HEK293T (cell line): ENCODE measurements at regions not wholly inside any gene's neighbourhood (a gene's known extent, or its start where the extent isn't known, plus 50 kb on each side); places are given as distances from the start of the nearest gene placed in this dataset.

Experiments used
- BHLHE40 ChIP-seq: fragments of 450-650 bp; IDR thresholded peaks from 2 replicates; pipeline ENCODE4 v1.6.1; 2016; ENCODE audit warnings: mild to moderate bottlenecking, moderate library complexity, borderline replicate concordance
- CTBP1 ChIP-seq: fragments of 450-650 bp; IDR thresholded peaks from 2 replicates; pipeline ENCODE4 v1.6.1; 2016; ENCODE audit warnings: borderline replicate concordance
- ELF4 ChIP-seq: fragments of 450-650 bp; IDR thresholded peaks from 2 replicates; pipeline ENCODE4 v1.6.1; 2017; ENCODE audit warnings: antibody characterized with exemption
- HDGF ChIP-seq: fragments of 450-650 bp; IDR thresholded peaks from 2 replicates; pipeline ENCODE4 v1.6.1; 2017; ENCODE audit warnings: antibody characterized with exemption, borderline replicate concordance
- NFRKB ChIP-seq: fragments of 450-650 bp; IDR thresholded peaks from 2 replicates; pipeline ENCODE4 v1.6.1; 2016; ENCODE audit warnings: mild to moderate bottlenecking, moderate library complexity
- TARDBP ChIP-seq: fragments of 450-650 bp; IDR thresholded peaks from 2 replicates; pipeline ENCODE4 v1.6.1; 2016

DNA sequence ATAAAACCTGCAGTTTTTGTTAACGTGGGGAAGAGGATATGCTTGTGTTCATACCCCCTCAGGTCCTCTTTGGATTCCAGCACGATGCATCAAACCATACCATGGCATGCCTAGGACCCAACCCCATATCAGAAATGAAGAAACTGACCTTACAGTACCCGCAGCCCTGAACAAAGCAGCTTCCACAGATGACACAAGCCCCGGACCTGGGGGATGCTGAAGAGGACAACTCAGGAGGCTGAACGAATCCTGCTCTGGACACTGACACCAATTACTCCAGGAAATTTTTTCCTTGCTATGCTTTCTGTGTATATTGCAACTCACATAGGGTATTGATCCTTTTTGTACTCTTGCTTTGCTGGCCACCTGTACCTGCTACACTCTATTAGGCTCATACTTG, 129.6 kb downstream of the ZNF675 start:
- TF ChIP-seq NFRKB (no peak), TARDBP (no peak), CTBP1 (no peak), ELF4 (no peak), BHLHE40 (no peak), HDGF (no peak)
